GM12873 (cell line): ENCODE measurements at regions not wholly inside any gene's neighbourhood (a gene's known extent, or its start where the extent isn't known, plus 50 kb on each side); places are given as distances from the start of the nearest gene placed in this dataset.

Experiments used
- TF ChIP-seq, protein P1 (sequence below): IDR thresholded peaks from 2 replicates; pipeline ENCODE4 v1.5.1; 2012; ENCODE audit warnings: low read depth, mild to moderate bottlenecking, moderate library complexity, low read length, control low read depth; ENCODE audit not compliant: insufficient read depth; ENCODE audit errors: missing control alignments

- TF ChIP-seq, protein P1, sequence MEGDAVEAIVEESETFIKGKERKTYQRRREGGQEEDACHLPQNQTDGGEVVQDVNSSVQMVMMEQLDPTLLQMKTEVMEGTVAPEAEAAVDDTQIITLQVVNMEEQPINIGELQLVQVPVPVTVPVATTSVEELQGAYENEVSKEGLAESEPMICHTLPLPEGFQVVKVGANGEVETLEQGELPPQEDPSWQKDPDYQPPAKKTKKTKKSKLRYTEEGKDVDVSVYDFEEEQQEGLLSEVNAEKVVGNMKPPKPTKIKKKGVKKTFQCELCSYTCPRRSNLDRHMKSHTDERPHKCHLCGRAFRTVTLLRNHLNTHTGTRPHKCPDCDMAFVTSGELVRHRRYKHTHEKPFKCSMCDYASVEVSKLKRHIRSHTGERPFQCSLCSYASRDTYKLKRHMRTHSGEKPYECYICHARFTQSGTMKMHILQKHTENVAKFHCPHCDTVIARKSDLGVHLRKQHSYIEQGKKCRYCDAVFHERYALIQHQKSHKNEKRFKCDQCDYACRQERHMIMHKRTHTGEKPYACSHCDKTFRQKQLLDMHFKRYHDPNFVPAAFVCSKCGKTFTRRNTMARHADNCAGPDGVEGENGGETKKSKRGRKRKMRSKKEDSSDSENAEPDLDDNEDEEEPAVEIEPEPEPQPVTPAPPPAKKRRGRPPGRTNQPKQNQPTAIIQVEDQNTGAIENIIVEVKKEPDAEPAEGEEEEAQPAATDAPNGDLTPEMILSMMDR, result peak; percentile 32
Observed at GRCh38 chr2:125224830-125225229, 1199.7 kb downstream of the CNTNAP5 start.

DNA sequence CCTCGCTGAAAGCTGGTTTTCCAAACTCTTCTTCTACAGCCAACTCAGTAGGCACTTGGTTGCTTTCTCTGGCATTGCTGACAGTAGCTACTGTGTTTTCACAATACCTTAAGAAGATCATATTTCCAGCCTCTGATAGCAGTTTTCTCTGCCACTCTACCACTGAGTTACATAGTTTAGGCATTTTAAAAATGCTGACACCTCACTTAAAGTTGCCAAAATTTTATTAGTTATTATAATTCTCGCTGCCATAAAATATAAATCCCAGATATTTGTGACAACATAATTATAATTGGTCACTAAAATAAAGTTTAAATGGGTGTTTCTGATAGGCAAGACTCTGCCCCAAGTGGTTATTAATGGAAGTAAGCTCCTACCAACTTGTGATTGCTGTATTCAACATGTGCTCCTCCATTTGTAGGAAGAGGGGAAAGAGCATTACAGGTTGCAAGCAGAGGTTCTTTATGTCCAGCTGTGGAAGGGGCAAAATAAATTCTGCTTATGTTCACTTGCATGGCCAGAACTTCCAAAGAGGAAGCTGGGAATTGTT is 1202.8 kb downstream of the CNTNAP5 start:
- TF ChIP-seq, protein P1, result peak; percentile 34

DNA sequence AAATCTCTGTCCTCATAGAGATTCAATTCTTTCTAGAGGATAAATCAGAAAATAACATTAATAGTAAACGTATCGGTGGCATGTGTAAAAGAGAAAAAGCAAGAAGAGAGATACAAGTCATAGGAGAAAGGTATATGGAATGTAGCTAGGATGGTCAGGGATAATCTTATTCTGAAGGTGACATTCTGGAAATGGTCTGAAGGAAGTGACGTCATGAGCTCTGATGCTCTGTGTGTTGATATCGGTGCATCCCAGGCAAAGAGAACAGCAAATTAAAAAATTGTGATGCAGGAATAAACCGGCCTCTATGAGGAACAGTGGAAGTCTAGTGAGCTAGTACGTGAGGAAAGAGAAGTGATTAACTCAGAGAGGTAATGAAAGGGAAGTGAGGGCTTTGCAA is 1215.8 kb downstream of the CNTNAP5 start:
- TF ChIP-seq, protein P1, result no peak

GRCh38 chr2:125243074-125243473 is 1218.0 kb downstream of the CNTNAP5 start:
- TF ChIP-seq, protein P1, result no peak

- TF ChIP-seq, protein P1, result no peak
Observed at GRCh38 chr2:125254010-125254409, 1228.9 kb downstream of the CNTNAP5 start.

- TF ChIP-seq, protein P1, result no peak
Observed at GRCh38 chr2:125259451-125259850, 1234.4 kb downstream of the CNTNAP5 start.

DNA sequence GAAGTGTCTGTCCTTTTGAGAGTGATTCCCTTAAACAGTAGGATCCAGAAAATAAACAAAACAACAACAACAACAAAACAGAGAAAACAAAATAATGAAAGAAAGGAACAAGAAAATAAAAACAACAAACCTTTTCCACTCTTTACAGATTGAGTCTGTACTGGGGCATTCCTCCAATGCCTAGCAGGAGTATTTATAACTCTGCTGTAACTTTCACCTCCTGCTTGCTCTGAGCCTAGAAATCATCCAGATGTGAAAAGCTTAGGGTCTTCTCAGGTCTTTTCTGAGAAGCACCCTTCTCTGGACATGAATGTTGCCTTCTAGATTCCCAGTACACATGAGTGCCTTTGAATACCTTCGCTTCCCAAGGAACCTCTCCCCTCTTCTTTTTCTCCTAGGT is 1239.4 kb downstream of the CNTNAP5 start:
- TF ChIP-seq, protein P1, result no peak
